HFF-Myc (cell line): ENCODE measurements at regions not wholly inside any gene's neighbourhood (a gene's known extent, or its start where the extent isn't known, plus 50 kb on each side); places are given as distances from the start of the nearest gene placed in this dataset.

Source experiments
- DNase-seq: peaks from one replicate; pipeline ENCODE4 v3.0.0-alpha.2; 2011; ENCODE audit warnings: low read depth; ENCODE audit errors: extremely low read depth
- H3K4me3 ChIP-seq: replicated peaks from 2 replicates; pipeline ENCODE4 v1.5.1; 2011; ENCODE audit warnings: low read depth, mild to moderate bottlenecking, control low read depth, low read length
- CTCF ChIP-seq: IDR thresholded peaks from 2 replicates; pipeline ENCODE4 v1.5.1; 2012; ENCODE audit warnings: mild to moderate bottlenecking, low read depth, low read length, control low read depth; ENCODE audit errors: missing control alignments

- no peak for DNase-seq
Observed at GRCh38 chr18:43919551-43919950, 642.3 kb upstream of the SYT4 start.

GRCh38 chr18:43931439-43931838, 654.1 kb upstream of the SYT4 start:
- TF ChIP-seq CTCF, result no peak
- peak; percentile 20 for DNase-seq
- H3K4me3 ChIP-seq, result no peak overlapping the region

More at GRCh38 chr18:43919551-43919950, 642.3 kb upstream of the SYT4 start:
- TF ChIP-seq CTCF, result no peak
- no peak overlapping the region for H3K4me3 ChIP-seq

- H3K4me3 ChIP-seq, result no peak overlapping the region
- DNase-seq, result no peak
- no peak for TF ChIP-seq CTCF
Observed at GRCh38 chr18:43932140-43932539, 654.9 kb upstream of the SYT4 start.

- no peak for TF ChIP-seq CTCF
- DNase-seq, result no peak
- no peak overlapping the region for H3K4me3 ChIP-seq
Observed at GRCh38 chr18:43933177-43933576, 655.9 kb upstream of the SYT4 start.

- H3K4me3 ChIP-seq, result no peak overlapping the region
- DNase-seq, result no peak
Observed at GRCh38 chr18:43934322-43934721, 657.0 kb upstream of the SYT4 start.

GRCh38 chr18:43934781-43935471, 657.6 kb upstream of the SYT4 start:
- TF ChIP-seq CTCF, result no peak
- no peak overlapping the region for H3K4me3 ChIP-seq
- DNase-seq, result peak; percentile 87

More at GRCh38 chr18:43934322-43934721, 657.0 kb upstream of the SYT4 start:
- no peak for TF ChIP-seq CTCF

GRCh38 chr18:43936176-43936575, 658.9 kb upstream of the SYT4 start:
- H3K4me3 ChIP-seq, result no peak overlapping the region
- DNase-seq, result no peak
- no peak for TF ChIP-seq CTCF
